SK-N-MC (cell line): ENCODE measurements at regions not wholly inside any gene's neighbourhood (a gene's known extent, or its start where the extent isn't known, plus 50 kb on each side); places are given as distances from the start of the nearest gene placed in this dataset.

Experiments
- EZH2 ChIP-seq: fragments of 200-600 bp; sonication (generic); IDR thresholded peaks from one replicate; pipeline ENCODE4 v1.6.1; 2017; ENCODE audit warnings: antibody characterized with exemption
- POLR2AphosphoS5 ChIP-seq: IDR thresholded peaks from 2 replicates; pipeline ENCODE4 v1.6.1; 2012; ENCODE audit warnings: mild to moderate bottlenecking, low read depth, low read length, borderline replicate concordance

DNA sequence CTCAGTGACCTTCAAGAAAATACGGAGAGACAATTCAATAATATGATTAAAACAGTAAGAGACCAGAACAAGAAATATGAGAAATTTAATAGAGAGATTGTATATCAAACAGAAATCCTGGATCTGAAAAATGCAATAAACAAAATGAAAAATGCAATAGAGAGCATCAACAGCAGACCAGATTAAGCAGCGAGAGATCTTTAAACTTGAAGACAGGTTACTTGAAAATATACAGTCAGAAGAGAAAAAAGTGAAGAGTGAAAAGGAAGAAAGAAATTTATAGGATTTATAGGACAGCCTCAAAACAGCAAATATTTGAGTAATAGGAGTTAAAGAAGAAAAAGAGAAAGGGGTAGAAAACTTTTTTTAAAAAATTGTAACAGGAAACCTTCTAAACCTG lies 813.9 kb upstream of the GRM7 start:
- no peak for TF ChIP-seq EZH2
- no peak for TF ChIP-seq POLR2AphosphoS5
